ENCODE measurements at regions not wholly inside any gene's neighbourhood (a gene's known extent, or its start where the extent isn't known, plus 50 kb on each side); places are given as distances from the start of the nearest gene placed in this dataset.

DNA sequence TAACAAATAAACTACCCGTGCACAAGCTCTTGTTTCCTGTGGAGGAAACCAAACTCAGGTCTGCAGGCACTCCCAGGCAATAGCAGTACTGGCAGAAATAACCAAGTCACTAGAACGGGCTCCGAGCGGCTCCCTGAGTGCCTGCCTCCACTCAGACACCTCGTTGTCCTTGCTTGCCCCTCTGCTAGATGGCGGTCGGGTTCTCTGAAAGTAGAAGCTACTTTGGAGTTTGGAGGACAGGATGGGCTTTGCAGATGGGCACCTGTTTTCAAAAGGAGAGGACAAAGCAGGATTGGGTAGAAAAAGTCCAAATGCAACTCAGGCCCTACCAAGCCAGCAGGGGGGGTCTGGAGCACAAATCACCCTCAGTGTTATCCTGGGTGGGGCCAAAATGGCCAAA lies 136.4 kb downstream of the LRRC30 start:
- Histone ChIP-seq H3K9me3 (ENCODE audit: control extremely low read depth in 1 of 5, control insufficient read depth in 4 of 5, insufficient read depth in 2 of 5, low read depth in 1 of 5, low read length in 4 of 5) (no peaks in the 10 kb centered on the region), H3K4me1 (ENCODE audit: control extremely low read depth in 1 of 4, control insufficient read depth in 4 of 4, insufficient read depth in 4 of 4, low read length in 3 of 4) (peaks cover 8 to 67% (median 57%) of the 10 kb centered on the region in 4 experiments), H3K27me3 (replicated peaks in 2 of 5; ENCODE audit: control insufficient read depth in 4 of 5, insufficient read depth in 5 of 5, low read length in 4 of 5) (no peaks in the 10 kb centered on the region), H3K36me3 (ENCODE audit: control insufficient read depth in 4 of 4, insufficient read depth in 4 of 4, low read length in 3 of 4) (no peaks in the 10 kb centered on the region), H3K27ac (ENCODE audit: insufficient read depth in 1 of 2, low read depth in 1 of 2, low read length in 2 of 2, poor library complexity in 1 of 2, severe bottlenecking in 2 of 2) (no peak overlapping the region), H3K4me3 (ENCODE audit: control insufficient read depth in 1 of 7, extremely low read depth in 1 of 7, insufficient read depth in 4 of 7, low read depth in 2 of 7, low read length in 6 of 7) (peak overlapping the region in 2 of 7 experiments; percentile 20 to 46)
- ChIA-PET POLR2A (no interaction called here), CTCF (interaction anchor here (0.8 to 5.0 kb wide), 10 partner anchors 20 to 200 kb away, joined by 3 to 28 read pairs (median 4); partner anchors contain the start of gene PTPRM)
- 0% methylated on average over 7 of the region's 7 CpGs for WGBS (ENCODE audit: insufficient coverage)
- DNase-seq = peak; percentile 39 to 60 (median 58)

DNA sequence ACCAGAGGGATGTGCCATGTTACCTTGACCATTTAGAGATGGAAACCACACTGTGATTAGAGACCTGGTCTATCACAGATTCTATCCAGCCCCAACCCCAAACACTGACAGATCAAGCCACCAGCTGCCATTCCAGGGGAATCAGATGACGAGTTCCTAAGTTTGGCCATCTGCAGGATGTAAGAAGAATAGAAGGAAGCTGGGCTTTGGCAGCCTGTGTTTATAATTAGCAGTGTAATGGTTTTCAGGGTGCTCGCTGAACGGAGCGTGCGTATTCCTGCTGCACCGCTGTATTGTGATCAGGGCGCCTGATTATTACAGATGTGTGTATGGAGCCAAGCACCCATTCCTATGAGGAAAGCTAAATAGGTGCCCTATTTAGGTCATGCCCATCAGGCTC lies 138.1 kb downstream of the LRRC30 start:
- CTCF ChIA-PET = interaction anchor here (0.7 to 5.0 kb wide), 5 partner anchors 10 to 199 kb away, joined by 3 to 28 read pairs (median 3); partner anchors contain the start of gene PTPRM
- Histone ChIP-seq H3K27me3 (replicated peaks in 2 of 5; ENCODE audit: control insufficient read depth in 4 of 5, insufficient read depth in 5 of 5, low read length in 4 of 5) (no peaks in the 10 kb centered on the region), H3K4me1 (ENCODE audit: control extremely low read depth in 1 of 4, control insufficient read depth in 4 of 4, insufficient read depth in 4 of 4, low read length in 3 of 4) (peaks cover 8 to 80% (median 67%) of the 10 kb centered on the region in 4 experiments), H3K4me3 (ENCODE audit: control insufficient read depth in 1 of 7, extremely low read depth in 1 of 7, insufficient read depth in 4 of 7, low read depth in 2 of 7, low read length in 6 of 7) (no peak overlapping the region), H3K36me3 (ENCODE audit: control insufficient read depth in 4 of 4, insufficient read depth in 4 of 4, low read length in 3 of 4) (no peaks in the 10 kb centered on the region), H3K27ac (ENCODE audit: insufficient read depth in 1 of 2, low read depth in 1 of 2, low read length in 2 of 2, poor library complexity in 1 of 2, severe bottlenecking in 2 of 2) (no peak overlapping the region), H3K9me3 (ENCODE audit: control extremely low read depth in 1 of 5, control insufficient read depth in 4 of 5, insufficient read depth in 2 of 5, low read depth in 1 of 5, low read length in 4 of 5) (no peaks in the 10 kb centered on the region)
- DNase-seq = peak in 2 of 3 donors; percentile 59 to 71
- 30% methylated on average over 6 of the region's 7 CpGs for WGBS (ENCODE audit: insufficient coverage)
- POLR2A ChIA-PET = interaction anchor here (0.6 kb wide), 1 partner anchor 198 kb away, joined by 3 read pairs; the partner anchor contains the start of gene PTPRM

DNA sequence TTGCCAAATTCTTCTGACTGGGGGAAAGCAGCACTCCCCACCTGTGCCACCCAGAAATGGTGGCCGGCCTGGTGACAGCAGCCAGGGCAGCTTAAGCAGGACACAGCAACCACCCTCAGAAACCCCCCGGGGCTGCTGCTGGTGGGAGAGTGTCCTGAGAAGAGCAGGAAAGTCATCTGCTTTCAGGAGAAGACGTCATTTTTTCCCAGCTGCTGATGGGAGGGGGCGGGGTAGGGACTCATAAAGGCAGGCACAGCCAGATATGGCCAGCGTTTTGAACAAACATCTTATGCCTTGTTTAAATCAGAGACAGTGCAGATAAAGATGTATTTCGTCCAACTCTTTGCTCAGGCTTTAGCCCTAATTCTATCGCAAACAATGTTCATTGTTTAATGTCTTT lies 139.5 kb downstream of the LRRC30 start:
- H3K4me1 ChIP-seq (ENCODE audit: control extremely low read depth in 1 of 4, control insufficient read depth in 4 of 4, insufficient read depth in 4 of 4, low read length in 3 of 4) = peaks cover 8 to 81% (median 67%) of the 10 kb centered on the region in 4 experiments
- DNase-seq = no peak
- ChIA-PET CTCF (interaction anchor here (0.7 to 2.0 kb wide), 4 partner anchors 71 to 1644 kb away, joined by 3 to 11 read pairs (median 4); partner anchors contain the start of gene PTPRM), POLR2A (interaction anchor here (1.3 kb wide), 1 partner anchor 197 kb away, joined by 3 read pairs; the partner anchor contains the start of gene PTPRM)
- H3K4me3 ChIP-seq (ENCODE audit: control insufficient read depth in 1 of 7, extremely low read depth in 1 of 7, insufficient read depth in 4 of 7, low read depth in 2 of 7, low read length in 6 of 7) = peak overlapping the region in 3 of 7 experiments; percentile 25 to 46 (median 30)
- H3K27ac ChIP-seq (ENCODE audit: insufficient read depth in 1 of 2, low read depth in 1 of 2, low read length in 2 of 2, poor library complexity in 1 of 2, severe bottlenecking in 2 of 2) = peak overlapping the region in 1 of 2 experiments; percentile 63
- H3K9me3 ChIP-seq (ENCODE audit: control extremely low read depth in 1 of 5, control insufficient read depth in 4 of 5, insufficient read depth in 2 of 5, low read depth in 1 of 5, low read length in 4 of 5) = no peaks in the 10 kb centered on the region
- WGBS (ENCODE audit: insufficient coverage) = 20% methylated on average over 6 of the region's 7 CpGs
- no peaks in the 10 kb centered on the region for H3K27me3 ChIP-seq (replicated peaks in 2 of 5; ENCODE audit: control insufficient read depth in 4 of 5, insufficient read depth in 5 of 5, low read length in 4 of 5)
- no peaks in the 10 kb centered on the region for H3K36me3 ChIP-seq (ENCODE audit: control insufficient read depth in 4 of 4, insufficient read depth in 4 of 4, low read length in 3 of 4)

GRCh38 chr18:7370802-7371201 lies 139.9 kb downstream of the LRRC30 start:
- ChIA-PET CTCF (interaction anchor here (0.7 to 2.0 kb wide), 3 partner anchors 71 to 1644 kb away, joined by 3 to 11 read pairs (median 3); partner anchors contain the start of gene PTPRM), POLR2A (interaction anchor here (1.3 kb wide), 1 partner anchor 197 kb away, joined by 3 read pairs; the partner anchor contains the start of gene PTPRM)
- DNase-seq = peak; percentile 82 to 92 (median 86)
- Histone ChIP-seq H3K4me3 (ENCODE audit: control insufficient read depth in 1 of 7, extremely low read depth in 1 of 7, insufficient read depth in 4 of 7, low read depth in 2 of 7, low read length in 6 of 7) (peak overlapping the region in 3 of 7 experiments; percentile 22 to 46 (median 30)), H3K27me3 (replicated peaks in 2 of 5; ENCODE audit: control insufficient read depth in 4 of 5, insufficient read depth in 5 of 5, low read length in 4 of 5) (no peaks in the 10 kb centered on the region), H3K36me3 (ENCODE audit: control insufficient read depth in 4 of 4, insufficient read depth in 4 of 4, low read length in 3 of 4) (no peaks in the 10 kb centered on the region), H3K27ac (ENCODE audit: insufficient read depth in 1 of 2, low read depth in 1 of 2, low read length in 2 of 2, poor library complexity in 1 of 2, severe bottlenecking in 2 of 2) (peak overlapping the region in 1 of 2 experiments; percentile 72), H3K4me1 (ENCODE audit: control extremely low read depth in 1 of 4, control insufficient read depth in 4 of 4, insufficient read depth in 4 of 4, low read length in 3 of 4) (peaks cover 8 to 80% (median 67%) of the 10 kb centered on the region in 4 experiments), H3K9me3 (ENCODE audit: control extremely low read depth in 1 of 5, control insufficient read depth in 4 of 5, insufficient read depth in 2 of 5, low read depth in 1 of 5, low read length in 4 of 5) (no peaks in the 10 kb centered on the region)
- WGBS (ENCODE audit: insufficient coverage) = 0% methylated on average over 9 of the region's 11 CpGs

- Histone ChIP-seq H3K27ac (ENCODE audit: insufficient read depth in 1 of 2, low read depth in 1 of 2, low read length in 2 of 2, poor library complexity in 1 of 2, severe bottlenecking in 2 of 2) (no peak overlapping the region), H3K4me3 (ENCODE audit: control insufficient read depth in 1 of 7, extremely low read depth in 1 of 7, insufficient read depth in 4 of 7, low read depth in 2 of 7, low read length in 6 of 7) (no peak overlapping the region), H3K27me3 (replicated peaks in 2 of 5; ENCODE audit: control insufficient read depth in 4 of 5, insufficient read depth in 5 of 5, low read length in 4 of 5) (no peaks in the 10 kb centered on the region), H3K9me3 (ENCODE audit: control extremely low read depth in 1 of 5, control insufficient read depth in 4 of 5, insufficient read depth in 2 of 5, low read depth in 1 of 5, low read length in 4 of 5) (peaks cover 0 to 10% (median 4%) of the 10 kb centered on the region in 5 experiments), H3K36me3 (ENCODE audit: control insufficient read depth in 4 of 4, insufficient read depth in 4 of 4, low read length in 3 of 4) (no peaks in the 10 kb centered on the region), H3K4me1 (ENCODE audit: control extremely low read depth in 1 of 4, control insufficient read depth in 4 of 4, insufficient read depth in 4 of 4, low read length in 3 of 4) (peaks cover 8 to 56% (median 48%) of the 10 kb centered on the region in 4 experiments)
- DNase-seq = peak in 2 of 3 donors; percentile 78
- CTCF ChIA-PET = no interaction called here
- POLR2A ChIA-PET = no interaction called here
- WGBS (ENCODE audit: insufficient coverage) = 17% methylated on average over 3 of the region's 6 CpGs
Observed at GRCh38 chr18:7373441-7373840, 142.6 kb downstream of the LRRC30 start.

- 96% methylated on average over 3 of the region's 9 CpGs for WGBS (ENCODE audit: insufficient coverage)
- Histone ChIP-seq H3K27me3 (replicated peaks in 2 of 5; ENCODE audit: control insufficient read depth in 4 of 5, insufficient read depth in 5 of 5, low read length in 4 of 5) (no peaks in the 10 kb centered on the region), H3K4me3 (ENCODE audit: control insufficient read depth in 1 of 7, extremely low read depth in 1 of 7, insufficient read depth in 4 of 7, low read depth in 2 of 7, low read length in 6 of 7) (no peak overlapping the region), H3K4me1 (ENCODE audit: control extremely low read depth in 1 of 4, control insufficient read depth in 4 of 4, insufficient read depth in 4 of 4, low read length in 3 of 4) (peaks cover 0 to 10% (median 2%) of the 10 kb centered on the region in 4 experiments), H3K9me3 (ENCODE audit: control extremely low read depth in 1 of 5, control insufficient read depth in 4 of 5, insufficient read depth in 2 of 5, low read depth in 1 of 5, low read length in 4 of 5) (peaks cover 0 to 10% (median 4%) of the 10 kb centered on the region in 5 experiments), H3K27ac (ENCODE audit: insufficient read depth in 1 of 2, low read depth in 1 of 2, low read length in 2 of 2, poor library complexity in 1 of 2, severe bottlenecking in 2 of 2) (no peak overlapping the region), H3K36me3 (ENCODE audit: control insufficient read depth in 4 of 4, insufficient read depth in 4 of 4, low read length in 3 of 4) (no peaks in the 10 kb centered on the region)
- ChIA-PET CTCF (no interaction called here), POLR2A (no interaction called here)
- DNase-seq = no peak
Observed at GRCh38 chr18:7381307-7381706, 150.4 kb downstream of the LRRC30 start.

- H3K27ac ChIP-seq (ENCODE audit: insufficient read depth in 1 of 2, low read depth in 1 of 2, low read length in 2 of 2, poor library complexity in 1 of 2, severe bottlenecking in 2 of 2) = no peak overlapping the region
- WGBS (ENCODE audit: insufficient coverage) = 100% methylated on average over 2 of the region's 5 CpGs
- peaks cover 0 to 3% (median 0%) of the 10 kb centered on the region in 5 experiments for H3K9me3 ChIP-seq (ENCODE audit: control extremely low read depth in 1 of 5, control insufficient read depth in 4 of 5, insufficient read depth in 2 of 5, low read depth in 1 of 5, low read length in 4 of 5)
- DNase-seq = no peak
- H3K4me1 ChIP-seq (ENCODE audit: control extremely low read depth in 1 of 4, control insufficient read depth in 4 of 4, insufficient read depth in 4 of 4, low read length in 3 of 4) = peaks cover 0 to 10% (median 2%) of the 10 kb centered on the region in 4 experiments
- H3K27me3 ChIP-seq (replicated peaks in 2 of 5; ENCODE audit: control insufficient read depth in 4 of 5, insufficient read depth in 5 of 5, low read length in 4 of 5) = no peaks in the 10 kb centered on the region
- H3K4me3 ChIP-seq (ENCODE audit: control insufficient read depth in 1 of 7, extremely low read depth in 1 of 7, insufficient read depth in 4 of 7, low read depth in 2 of 7, low read length in 6 of 7) = no peak overlapping the region
- no peaks in the 10 kb centered on the region for H3K36me3 ChIP-seq (ENCODE audit: control insufficient read depth in 4 of 4, insufficient read depth in 4 of 4, low read length in 3 of 4)
- CTCF ChIA-PET = no interaction called here
- POLR2A ChIA-PET = no interaction called here
Observed at GRCh38 chr18:7382328-7383001, 151.6 kb downstream of the LRRC30 start.
